BE2C (cell line): ENCODE measurements at regions not wholly inside any gene's neighbourhood (a gene's known extent, or its start where the extent isn't known, plus 50 kb on each side); places are given as distances from the start of the nearest gene placed in this dataset.

Experiments used
- DNase-seq: peaks from one replicate; pipeline ENCODE4 v3.0.0-alpha.2; 2020
- H3K27me3 ChIP-seq: fragments of 250-450 bp; sonication (Bioruptor Pico); 2 replicates; pipeline ENCODE4 v1.5.1; 2020; ENCODE audit warnings: mild to moderate bottlenecking
- H3K36me3 ChIP-seq: fragments of 250-450 bp; sonication (Bioruptor Pico); 2 replicates; pipeline ENCODE4 v1.5.1; 2020; ENCODE audit warnings: mild to moderate bottlenecking
- H3K4me1 ChIP-seq: fragments of 250-450 bp; sonication (Bioruptor Pico); 2 replicates; pipeline ENCODE4 v1.5.1; 2020
- H3K4me3 ChIP-seq: 2 replicates; pipeline ENCODE4 v1.5.1; 2011; ENCODE audit warnings: low read depth, low read length
- H3K9me3 ChIP-seq: fragments of 250-450 bp; sonication (Bioruptor Pico); 2 replicates; pipeline ENCODE4 v1.5.1; 2020
- TF ChIP-seq, protein P1 (sequence below): IDR thresholded peaks from 2 replicates; pipeline ENCODE4 v1.5.1; 2012; ENCODE audit warnings: mild to moderate bottlenecking, low read depth, low read length

- TF ChIP-seq, protein P1, sequence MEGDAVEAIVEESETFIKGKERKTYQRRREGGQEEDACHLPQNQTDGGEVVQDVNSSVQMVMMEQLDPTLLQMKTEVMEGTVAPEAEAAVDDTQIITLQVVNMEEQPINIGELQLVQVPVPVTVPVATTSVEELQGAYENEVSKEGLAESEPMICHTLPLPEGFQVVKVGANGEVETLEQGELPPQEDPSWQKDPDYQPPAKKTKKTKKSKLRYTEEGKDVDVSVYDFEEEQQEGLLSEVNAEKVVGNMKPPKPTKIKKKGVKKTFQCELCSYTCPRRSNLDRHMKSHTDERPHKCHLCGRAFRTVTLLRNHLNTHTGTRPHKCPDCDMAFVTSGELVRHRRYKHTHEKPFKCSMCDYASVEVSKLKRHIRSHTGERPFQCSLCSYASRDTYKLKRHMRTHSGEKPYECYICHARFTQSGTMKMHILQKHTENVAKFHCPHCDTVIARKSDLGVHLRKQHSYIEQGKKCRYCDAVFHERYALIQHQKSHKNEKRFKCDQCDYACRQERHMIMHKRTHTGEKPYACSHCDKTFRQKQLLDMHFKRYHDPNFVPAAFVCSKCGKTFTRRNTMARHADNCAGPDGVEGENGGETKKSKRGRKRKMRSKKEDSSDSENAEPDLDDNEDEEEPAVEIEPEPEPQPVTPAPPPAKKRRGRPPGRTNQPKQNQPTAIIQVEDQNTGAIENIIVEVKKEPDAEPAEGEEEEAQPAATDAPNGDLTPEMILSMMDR = no peak
- H3K9me3 ChIP-seq = no peaks in the 10 kb centered on the region; the same call in 1 of the 2 replicates
- H3K4me3 ChIP-seq = no peak overlapping the region
- no peaks in the 10 kb centered on the region for H3K36me3 ChIP-seq
- no peaks in the 10 kb centered on the region for H3K4me1 ChIP-seq
- DNase-seq = no peak
- no peaks in the 10 kb centered on the region for H3K27me3 ChIP-seq
Measured at GRCh38 chr5:3778000-3778550, 182.4 kb downstream of the IRX1 start.

- Histone ChIP-seq H3K27me3 (no peaks in the 10 kb centered on the region), H3K9me3 (no peaks in the 10 kb centered on the region; the same call in 1 of the 2 replicates), H3K4me3 (no peak overlapping the region), H3K36me3 (no peaks in the 10 kb centered on the region), H3K4me1 (no peaks in the 10 kb centered on the region)
- DNase-seq = no peak
- TF ChIP-seq, protein P1 = no peak
Measured at GRCh38 chr5:3778945-3779344, 183.3 kb downstream of the IRX1 start.

- TF ChIP-seq, protein P1 = no peak
- H3K36me3 ChIP-seq = no peaks in the 10 kb centered on the region
- H3K4me3 ChIP-seq = no peak overlapping the region
- H3K4me1 ChIP-seq = no peaks in the 10 kb centered on the region
- H3K27me3 ChIP-seq = no peaks in the 10 kb centered on the region
- no peaks in the 10 kb centered on the region; the same call in 1 of the 2 replicates for H3K9me3 ChIP-seq
- DNase-seq = no peak
Measured at GRCh38 chr5:3780278-3780677, 184.6 kb downstream of the IRX1 start.

DNA sequence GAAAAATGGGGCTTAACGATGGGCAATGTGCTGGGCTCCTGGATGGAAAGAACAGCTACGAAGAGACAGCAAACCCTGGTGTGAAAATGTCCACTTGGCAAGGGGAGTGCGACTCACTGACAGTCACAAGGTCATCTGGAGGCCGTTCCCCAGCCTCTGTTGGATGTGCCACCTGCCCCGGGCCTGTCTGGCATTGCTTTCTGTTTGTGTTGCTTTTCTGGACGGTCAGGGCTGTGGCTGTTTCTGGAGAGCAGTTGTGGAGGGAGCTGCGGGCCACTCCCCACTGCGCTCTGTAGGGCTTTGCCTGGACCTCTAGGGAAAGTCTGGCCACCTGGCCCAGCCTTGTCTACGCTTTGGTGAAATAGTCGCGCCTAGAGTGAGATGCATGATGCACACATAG is 185.3 kb downstream of the IRX1 start:
- TF ChIP-seq, protein P1 = no peak
- Histone ChIP-seq H3K4me1 (no peaks in the 10 kb centered on the region), H3K27me3 (no peaks in the 10 kb centered on the region), H3K4me3 (no peak overlapping the region), H3K36me3 (no peaks in the 10 kb centered on the region), H3K9me3 (no peaks in the 10 kb centered on the region; the same call in 1 of the 2 replicates)
- no peak for DNase-seq

DNA sequence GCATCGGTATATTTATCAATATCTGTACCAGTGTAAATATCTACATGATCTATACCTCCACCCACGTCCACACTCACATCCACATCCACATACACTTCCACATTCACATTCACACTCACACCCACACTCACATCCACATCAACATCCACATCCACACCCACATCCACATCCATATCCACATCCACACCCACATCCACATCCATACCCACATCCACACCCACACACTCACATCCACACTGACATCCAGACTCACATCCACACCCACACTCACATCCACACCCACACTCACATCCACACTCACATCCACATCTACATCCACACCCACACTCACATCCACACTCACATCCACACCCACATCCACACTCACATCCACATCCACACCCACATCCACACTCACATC is 189.2 kb downstream of the IRX1 start:
- Histone ChIP-seq H3K9me3 (no peaks in the 10 kb centered on the region), H3K27me3 (no peaks in the 10 kb centered on the region), H3K4me1 (no peaks in the 10 kb centered on the region), H3K36me3 (no peaks in the 10 kb centered on the region), H3K4me3 (no peak overlapping the region)
- TF ChIP-seq, protein P1 = no peak
- DNase-seq = no peak

- H3K4me1 ChIP-seq = no peaks in the 10 kb centered on the region
- no peaks in the 10 kb centered on the region for H3K36me3 ChIP-seq
- TF ChIP-seq, protein P1 = no peak
- H3K4me3 ChIP-seq = no peak overlapping the region
- no peaks in the 10 kb centered on the region; the same call in 1 of the 2 replicates for H3K9me3 ChIP-seq
- DNase-seq = no peak
- H3K27me3 ChIP-seq = no peaks in the 10 kb centered on the region
Measured at GRCh38 chr5:3786165-3786564, 190.5 kb downstream of the IRX1 start.
